Endothelial cell of umbilical vein (primary cell): ENCODE measurements at regions not wholly inside any gene's neighbourhood (a gene's known extent, or its start where the extent isn't known, plus 50 kb on each side); places are given as distances from the start of the nearest gene placed in this dataset.

ENCODE experiments used
- BruUV-seq: library from RNA; stranded (reverse); fragments of 400-500 nt; replicated peaks from 2 replicates; lab custom pipeline; 2021; lab: Mats Ljungman, UMichigan
- CTCF ChIA-PET: fragments of 300-600, 350-600 bp; sonication (Branson Sonifier 250); formaldehyde crosslinking; loops from one replicate; lab custom pipeline; 2021; ENCODE audit warnings: antibody characterized with exemption, inconsistent platforms; lab: Charles Lee
- POLR2A ChIA-PET: fragments of 300-600, 350-600 bp; sonication (Branson Sonifier 250); formaldehyde crosslinking; loops from one replicate; lab custom pipeline; 2021; ENCODE audit warnings: antibody characterized with exemption, inconsistent platforms; lab: Charles Lee
- DNase-seq: peaks from one replicate; pipeline ENCODE4 v3.0.0-alpha.2; 2011; ENCODE audit warnings: low read depth, low spot score
- FAIRE-seq: peaks from 2 replicates; lab custom pipeline; 2011; peaks lifted over from hg19 to GRCh38; lab: Jason Lieb, UNC
- H2AFZ ChIP-seq: 2 replicates; pipeline ENCODE4 v1.6.0; 2012; ENCODE audit warnings: low read depth, low read length, control low read depth, inconsistent platforms
- H3K27ac ChIP-seq: 2 replicates; pipeline ENCODE4 v1.5.1; 2011; ENCODE audit warnings: low read depth, mild to moderate bottlenecking, control low read depth, low read length, moderate library complexity; ENCODE audit not compliant: insufficient read depth
- H3K27me3 ChIP-seq, 2 experiments: 2 replicates each; pipeline versions ENCODE4 v1.6.0 to v1.6.1; 2011; ENCODE audit warnings: low read length in 2 of 2, mixed read lengths in 1 of 2; ENCODE audit not compliant: control insufficient read depth in 2 of 2, insufficient read depth in 2 of 2
- H3K36me3 ChIP-seq, 2 experiments: 2 replicates in 1 of 2; 3 replicates in 1 of 2; pipeline ENCODE4 v1.5.1; 2011; ENCODE audit warnings: low read length in 2 of 2, mild to moderate bottlenecking in 1 of 2, moderate library complexity in 1 of 2; ENCODE audit not compliant: control insufficient read depth in 2 of 2, insufficient read depth in 2 of 2; ENCODE audit errors: extremely low read depth in 1 of 2
- H3K4me1 ChIP-seq: 3 replicates; pipeline ENCODE4 v1.5.1; 2011; ENCODE audit warnings: mild to moderate bottlenecking, low read length; ENCODE audit not compliant: control insufficient read depth, insufficient read depth; ENCODE audit errors: extremely low read depth
- H3K4me2 ChIP-seq: 2 replicates; pipeline ENCODE4 v1.6.1; 2011; ENCODE audit warnings: low read length, control low read depth, mixed read lengths; ENCODE audit not compliant: insufficient read depth
- H3K4me3 ChIP-seq, 3 experiments: fragments of 200-600 bp in 1 of 3; sonication (generic), shearing (Covaris generic) in 1 of 3; replicated peaks in 1 of 3; 2 replicates each; pipeline ENCODE4 v1.5.1; 2011 to 2016; ENCODE audit warnings: control low read depth in 3 of 3, low read length in 3 of 3, mild to moderate bottlenecking in 2 of 3, inconsistent platforms in 1 of 3, low read depth in 1 of 3, moderate library complexity in 1 of 3; ENCODE audit not compliant: insufficient read depth in 1 of 3
- H3K79me2 ChIP-seq: 2 replicates; pipeline ENCODE4 v1.6.0; 2012; ENCODE audit warnings: low read length, inconsistent platforms; ENCODE audit not compliant: control insufficient read depth, insufficient read depth
- H3K9ac ChIP-seq: replicated peaks from 2 replicates; pipeline ENCODE3; 2011; ENCODE audit warnings: low read length, control low read depth; ENCODE audit not compliant: insufficient read depth; ENCODE audit errors: extremely low read depth
- H3K9me1 ChIP-seq: replicated peaks from 3 replicates; pipeline ENCODE4 v1.6.0; 2011; ENCODE audit warnings: mild to moderate bottlenecking, low read length; ENCODE audit not compliant: control insufficient read depth, insufficient read depth; ENCODE audit errors: extremely low read depth
- H3K9me3 ChIP-seq: replicated peaks from 2 replicates; pipeline ENCODE4 v1.5.1; 2012; ENCODE audit warnings: low read length, inconsistent platforms; ENCODE audit not compliant: control insufficient read depth, insufficient read depth
- H4K20me1 ChIP-seq: replicated peaks from 2 replicates; pipeline ENCODE3; 2011; ENCODE audit warnings: mild to moderate bottlenecking, low read length; ENCODE audit not compliant: control insufficient read depth, insufficient read depth; ENCODE audit errors: extremely low read depth
- EZH2 ChIP-seq: IDR thresholded peaks from 2 replicates; pipeline ENCODE4 v1.6.1; 2012; ENCODE audit warnings: borderline replicate concordance, low read depth, mild to moderate bottlenecking, moderate library complexity, low read length, inconsistent platforms; ENCODE audit not compliant: severe bottlenecking
- FOS ChIP-seq: IDR thresholded peaks from 2 replicates; pipeline ENCODE4 v1.6.1; 2011; ENCODE audit warnings: mild to moderate bottlenecking, low read length, moderate library complexity, borderline replicate concordance; ENCODE audit not compliant: insufficient read depth
- GATA2 ChIP-seq: IDR thresholded peaks from 2 replicates; pipeline ENCODE4 v1.7.0; 2011; ENCODE audit warnings: low read depth, mild to moderate bottlenecking, moderate library complexity, mixed read lengths, low read length; ENCODE audit not compliant: insufficient read length, insufficient read depth
- JUN ChIP-seq: IDR thresholded peaks from 2 replicates; pipeline ENCODE4 v1.6.1; 2011; ENCODE audit warnings: borderline replicate concordance, low read depth; ENCODE audit not compliant: insufficient read length, insufficient read depth
- MYC ChIP-seq: IDR thresholded peaks from one replicate; pipeline ENCODE4 v1.6.1; 2011; ENCODE audit warnings: mild to moderate bottlenecking, low read depth, low read length
- POLR2A ChIP-seq: IDR thresholded peaks from 2 replicates; pipeline ENCODE4 v1.6.1; 2012; ENCODE audit warnings: low read depth, mild to moderate bottlenecking, control low read depth, low read length
- POLR2AphosphoS5 ChIP-seq: IDR thresholded peaks from 2 replicates; pipeline ENCODE4 v1.6.1; 2012; ENCODE audit warnings: low read depth, mild to moderate bottlenecking, control low read depth, low read length, moderate library complexity; ENCODE audit not compliant: insufficient read depth
- dilution Hi-C: fragments of 300-500 bp; cut with MboI; formaldehyde crosslinking; loops from one replicate; pipeline ENCODE4 v1.15.0; 2019; ENCODE audit warnings: low sequenced_read_pairs; ENCODE audit not compliant: extremely low pct_ligation_motif_present
- intact Hi-C: fragments of 100-400 bp; cut with micrococcal nuclease; formaldehyde crosslinking; loops from one replicate; pipeline ENCODE4 v1.10.0; 2022
- TF ChIP-seq, protein P1 (sequence below), 2 donors: IDR thresholded peaks; 1 replicate in 1 of 2; 2 replicates in 1 of 2; pipeline ENCODE4 v1.5.1; 2011; ENCODE audit warnings: low read length in 2 of 2, mild to moderate bottlenecking in 2 of 2, moderate library complexity in 2 of 2, control low read depth in 1 of 2, inconsistent platforms in 1 of 2, low read depth in 1 of 2; ENCODE audit not compliant: insufficient read depth in 1 of 2; ENCODE audit errors: extremely low read depth in 1 of 2
- TF ChIP-seq, protein P2 (sequence below): IDR thresholded peaks from 2 replicates; pipeline ENCODE4 v1.6.1; 2011; ENCODE audit not compliant: insufficient read depth, insufficient read length

DNA sequence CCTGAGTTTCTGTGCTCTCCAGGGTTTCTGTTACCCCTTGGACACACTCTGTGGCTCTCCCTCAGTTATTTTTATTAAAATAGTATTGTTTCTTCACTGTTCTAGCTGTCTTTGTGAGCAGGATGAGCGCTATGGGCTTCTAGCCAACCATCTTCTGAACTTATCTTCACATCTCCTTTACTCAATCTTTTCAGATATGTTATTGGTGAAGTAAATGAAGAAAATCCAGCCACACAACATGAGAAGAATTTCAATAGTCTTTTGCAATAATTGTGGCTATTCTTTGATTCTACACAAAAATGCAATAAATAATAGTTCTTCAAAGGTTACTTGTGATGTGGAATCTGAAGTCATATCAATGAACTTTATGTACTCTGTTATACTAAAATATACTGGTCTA, 80.3 kb upstream of the CAMK1G start:
- dilution Hi-C loops (no loop called here), intact Hi-C loops (no loop called here)
- no peaks in the 10 kb centered on the region for H3K4me1 ChIP-seq
- H2AFZ ChIP-seq: no peak overlapping the region
- H3K36me3 ChIP-seq: no peaks in the 10 kb centered on the region
- H3K4me2 ChIP-seq: no peak overlapping the region
- H3K27me3 ChIP-seq: no peaks in the 10 kb centered on the region
- CTCF ChIA-PET: interaction anchor here (1.4 to 1.5 kb wide), 2 partner anchors 10 kb away, joined by 5 to 6 read pairs; no protein-coding TSS in a partner anchor
- H4K20me1 ChIP-seq: no peaks in the 10 kb centered on the region
- TF ChIP-seq JUN (no peak), FOS (no peak), EZH2 (no peak)
- TF ChIP-seq, protein P1, sequence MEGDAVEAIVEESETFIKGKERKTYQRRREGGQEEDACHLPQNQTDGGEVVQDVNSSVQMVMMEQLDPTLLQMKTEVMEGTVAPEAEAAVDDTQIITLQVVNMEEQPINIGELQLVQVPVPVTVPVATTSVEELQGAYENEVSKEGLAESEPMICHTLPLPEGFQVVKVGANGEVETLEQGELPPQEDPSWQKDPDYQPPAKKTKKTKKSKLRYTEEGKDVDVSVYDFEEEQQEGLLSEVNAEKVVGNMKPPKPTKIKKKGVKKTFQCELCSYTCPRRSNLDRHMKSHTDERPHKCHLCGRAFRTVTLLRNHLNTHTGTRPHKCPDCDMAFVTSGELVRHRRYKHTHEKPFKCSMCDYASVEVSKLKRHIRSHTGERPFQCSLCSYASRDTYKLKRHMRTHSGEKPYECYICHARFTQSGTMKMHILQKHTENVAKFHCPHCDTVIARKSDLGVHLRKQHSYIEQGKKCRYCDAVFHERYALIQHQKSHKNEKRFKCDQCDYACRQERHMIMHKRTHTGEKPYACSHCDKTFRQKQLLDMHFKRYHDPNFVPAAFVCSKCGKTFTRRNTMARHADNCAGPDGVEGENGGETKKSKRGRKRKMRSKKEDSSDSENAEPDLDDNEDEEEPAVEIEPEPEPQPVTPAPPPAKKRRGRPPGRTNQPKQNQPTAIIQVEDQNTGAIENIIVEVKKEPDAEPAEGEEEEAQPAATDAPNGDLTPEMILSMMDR (IDR thresholded peaks at IDR 0.05; ENCODE audit: extremely low read depth in 1 of 2, insufficient read depth in 1 of 2, low read depth in 1 of 2, low read length in 2 of 2): no peak
- no peaks in the 10 kb centered on the region for H3K9me1 ChIP-seq
- no peak for DNase-seq
- H3K27ac ChIP-seq: no peak overlapping the region
- H3K79me2 ChIP-seq: no peaks in the 10 kb centered on the region
- BruUV-seq: no TSS peak
- no peak overlapping the region for H3K4me3 ChIP-seq
- POLR2A ChIA-PET: no interaction called here
- H3K9me3 ChIP-seq: no peaks in the 10 kb centered on the region
- FAIRE-seq: no peak
- H3K9ac ChIP-seq: no peak overlapping the region

DNA sequence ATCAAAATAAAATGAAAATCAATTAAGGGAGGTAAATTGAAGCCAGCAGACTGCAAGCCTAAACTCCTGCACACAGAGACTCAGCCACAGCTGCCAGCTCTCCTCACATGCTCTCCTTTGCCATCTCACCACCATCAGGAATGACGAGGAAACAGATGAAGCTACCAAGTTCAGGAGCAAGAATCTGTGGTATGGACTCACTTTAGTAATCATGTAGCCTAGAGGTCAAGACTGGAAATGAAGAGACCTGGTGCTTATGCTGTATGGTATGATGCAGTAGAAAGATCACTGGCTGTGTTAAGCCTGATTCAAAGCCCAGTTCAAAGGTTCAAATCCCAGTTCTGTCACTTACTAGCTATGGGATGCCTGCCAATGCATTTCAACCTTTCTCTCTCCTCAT, 78.9 kb upstream of the CAMK1G start:
- ChIA-PET CTCF (interaction anchor here (1.0 to 1.8 kb wide), 2 partner anchors 9 to 11 kb away, joined by 3 to 9 read pairs; no protein-coding TSS in a partner anchor), POLR2A (no interaction called here)
- Histone ChIP-seq H2AFZ (no peak overlapping the region), H4K20me1 (no peaks in the 10 kb centered on the region), H3K27ac (no peak overlapping the region), H3K27me3 (no peaks in the 10 kb centered on the region), H3K9ac (no peak overlapping the region), H3K4me3 (no peak overlapping the region), H3K9me3 (no peaks in the 10 kb centered on the region), H3K4me2 (no peak overlapping the region), H3K4me1 (no peaks in the 10 kb centered on the region), H3K9me1 (no peaks in the 10 kb centered on the region), H3K79me2 (no peaks in the 10 kb centered on the region), H3K36me3 (no peaks in the 10 kb centered on the region)
- no peak for FAIRE-seq
- BruUV-seq: no TSS peak
- TF ChIP-seq, protein P1 (IDR thresholded peaks at IDR 0.05; ENCODE audit: extremely low read depth in 1 of 2, insufficient read depth in 1 of 2, low read depth in 1 of 2, low read length in 2 of 2): no peak
- TF ChIP-seq FOS (no peak), MYC (no peak), GATA2 (no peak), POLR2AphosphoS5 (no peak), JUN (no peak), POLR2A (no peak), EZH2 (no peak)
- TF ChIP-seq, protein P2, sequence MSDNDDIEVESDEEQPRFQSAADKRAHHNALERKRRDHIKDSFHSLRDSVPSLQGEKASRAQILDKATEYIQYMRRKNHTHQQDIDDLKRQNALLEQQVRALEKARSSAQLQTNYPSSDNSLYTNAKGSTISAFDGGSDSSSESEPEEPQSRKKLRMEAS: no peak
- dilution Hi-C loops (no loop called here), intact Hi-C loops (no loop called here)
- DNase-seq: no peak
